Activated CD4-positive, alpha-beta memory T cell treated with anti-CD3 and anti-CD28 coated beads for 36 hours (primary cell): ENCODE measurements at regions not wholly inside any gene's neighbourhood (a gene's known extent, or its start where the extent isn't known, plus 50 kb on each side); places are given as distances from the start of the nearest gene placed in this dataset.
"Not testable (repeated sequence)": the region's sequence is repeated elsewhere in the genome, so short reads cannot be mapped to it uniquely, and the experiment has no call there.

Experiments used
- CTCF ChIA-PET: fragments of 350-600 bp; sonication (Branson Sonifier 250); formaldehyde crosslinking; loops from one replicate; lab custom pipeline; 2021; ENCODE audit warnings: antibody characterized with exemption, inconsistent platforms; lab: Charles Lee
- POLR2A ChIA-PET: fragments of 350-600 bp; sonication (Branson Sonifier 250); formaldehyde crosslinking; loops from one replicate; lab custom pipeline; 2021; ENCODE audit warnings: antibody characterized with exemption; lab: Charles Lee
- DNase-seq: peaks from one replicate; pipeline ENCODE4 v3.0.0-alpha.2; 2020
- H3K27ac Mint-ChIP-seq: one replicate; pipeline ENCODE4 v1.8.0; 2021; ENCODE audit warnings: mixed read lengths
- H3K27me3 Mint-ChIP-seq: one replicate; pipeline ENCODE4 v1.8.0; 2021; ENCODE audit warnings: mixed read lengths
- H3K36me3 Mint-ChIP-seq: one replicate; pipeline ENCODE4 v1.8.0; 2021; ENCODE audit warnings: mixed read lengths
- H3K4me1 Mint-ChIP-seq: one replicate; pipeline ENCODE4 v1.8.0; 2021; ENCODE audit warnings: low read depth, mixed read lengths
- H3K4me3 Mint-ChIP-seq: one replicate; pipeline ENCODE4 v1.8.0; 2021; ENCODE audit warnings: mild to moderate bottlenecking, mixed read lengths
- H3K9me3 Mint-ChIP-seq: one replicate; pipeline ENCODE4 v1.8.0; 2021; ENCODE audit warnings: mixed read lengths
- intact Hi-C: fragments of 100-400 bp; cut with micrococcal nuclease; formaldehyde crosslinking; loops from one replicate; pipeline ENCODE4 v1.15.1; 2023

DNA sequence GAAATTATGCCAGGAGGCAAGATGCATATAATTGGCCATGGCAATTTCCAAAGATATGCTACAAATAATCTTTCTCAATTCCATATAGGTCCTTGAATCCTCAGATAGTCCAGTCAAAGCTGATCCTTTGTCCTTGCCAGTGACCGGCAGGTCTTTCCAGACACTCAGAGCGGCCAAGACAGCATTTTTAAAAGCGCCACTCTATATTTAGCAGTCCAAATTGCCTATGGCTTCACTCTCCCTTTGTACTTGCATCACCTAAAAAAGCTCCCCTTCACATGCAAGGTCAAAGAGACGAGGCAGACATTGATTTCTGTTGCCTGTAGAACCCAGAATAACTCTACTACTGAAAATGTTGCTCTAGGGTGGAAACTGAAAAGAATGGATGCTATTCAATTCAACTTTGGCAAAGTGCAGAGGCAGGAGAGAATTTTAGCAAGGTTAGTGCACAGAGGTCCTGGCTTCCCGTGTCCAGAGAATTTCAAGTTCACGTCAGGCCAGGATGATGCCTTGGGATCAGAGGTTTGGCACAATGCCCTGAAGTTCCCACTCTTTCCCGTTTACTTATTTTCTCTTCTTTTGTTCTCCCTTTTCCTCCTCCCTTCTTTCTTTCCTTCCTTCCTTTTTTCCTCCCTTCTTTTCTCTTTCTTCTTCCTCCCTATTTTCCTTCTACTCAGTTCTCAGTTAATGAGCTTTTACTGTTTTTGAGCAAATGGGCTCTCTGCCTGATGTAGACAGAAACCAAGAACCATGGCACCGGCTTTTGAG, 108.5 kb downstream of the KCNK1 start:
- peaks cover 13% of the 10 kb centered on the region for H3K27me3 Mint-ChIP-seq

DNA sequence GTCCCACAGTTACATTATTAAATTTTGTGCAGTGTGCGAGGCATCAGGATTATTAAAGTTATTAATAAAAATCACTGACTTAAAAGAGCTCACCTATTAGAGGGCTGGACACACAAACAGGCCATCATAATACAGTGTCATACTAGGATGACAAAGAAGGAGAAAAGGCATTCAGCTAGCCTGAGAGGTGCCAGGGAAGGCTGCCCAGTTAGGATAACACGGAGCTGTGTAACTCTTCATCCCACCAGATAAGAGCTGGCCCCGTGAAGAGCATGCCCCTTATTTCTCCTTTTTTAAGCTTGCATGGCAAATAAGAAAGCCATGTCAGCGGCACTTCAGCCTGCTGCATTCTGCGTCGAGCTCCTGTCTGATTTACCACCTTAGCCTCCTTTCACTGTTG, 109.5 kb downstream of the KCNK1 start:
- POLR2A ChIA-PET, result no interaction called here

More for the DNA sequence above, 108.5 kb downstream of the KCNK1 start:
- intact Hi-C loops, result no loop called here
- H3K36me3 Mint-ChIP-seq, result no peaks in the 10 kb centered on the region
- no peaks in the 10 kb centered on the region for H3K9me3 Mint-ChIP-seq
- CTCF ChIA-PET, result interaction anchor here (0.7 to 1.8 kb wide), 2 partner anchors 48 to 281 kb away, joined by 3 to 6 read pairs; no protein-coding TSS in a partner anchor
- DNase-seq, result no peak
- no peaks in the 10 kb centered on the region for H3K4me1 Mint-ChIP-seq
- POLR2A ChIA-PET, result no interaction called here
- no peak overlapping the region for H3K4me3 Mint-ChIP-seq
- H3K27ac Mint-ChIP-seq, result no peak overlapping the region

DNA sequence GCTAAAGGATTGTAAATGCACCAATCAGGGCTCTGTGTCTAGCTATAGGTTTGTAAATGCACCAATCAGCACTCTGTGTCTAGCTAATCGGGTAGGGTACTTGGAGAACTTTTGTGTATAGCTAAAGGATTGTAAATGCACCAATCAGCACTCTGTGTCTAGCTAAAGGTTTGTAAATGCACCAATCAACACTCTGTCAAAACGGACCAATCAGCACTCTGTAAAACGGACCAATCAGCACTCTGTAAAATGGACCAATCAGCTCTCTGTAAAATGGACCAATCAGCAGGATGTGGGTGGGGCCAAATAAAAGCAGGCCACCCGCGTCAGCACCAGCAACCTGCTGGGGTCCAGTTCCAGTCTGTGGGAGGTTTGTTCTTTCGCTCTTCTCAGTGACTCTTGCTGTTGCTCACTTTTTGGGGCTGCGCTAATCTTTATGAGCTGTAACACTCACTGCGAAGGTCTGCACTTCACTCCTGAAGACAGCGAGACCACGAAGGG, 110.3 kb downstream of the KCNK1 start:
- H3K36me3 Mint-ChIP-seq, H3K27ac Mint-ChIP-seq, H3K4me3 Mint-ChIP-seq, H3K9me3 Mint-ChIP-seq, intact Hi-C loops, DNase-seq, POLR2A ChIA-PET, H3K4me1 Mint-ChIP-seq: not testable (repeated sequence)
- peaks cover 13% of the 10 kb centered on the region for H3K27me3 Mint-ChIP-seq
- CTCF ChIA-PET, result interaction anchor here (1.8 kb wide), 1 partner anchor 283 kb away, joined by 6 read pairs; no protein-coding TSS in a partner anchor

More for the DNA sequence above, 109.5 kb downstream of the KCNK1 start:
- no peaks in the 10 kb centered on the region for H3K36me3 Mint-ChIP-seq
- H3K4me3 Mint-ChIP-seq, result no peak overlapping the region
- CTCF ChIA-PET, result interaction anchor here (1.8 kb wide), 1 partner anchor 282 kb away, joined by 6 read pairs; no protein-coding TSS in a partner anchor
- no peak overlapping the region for H3K27ac Mint-ChIP-seq
- H3K4me1 Mint-ChIP-seq, result no peaks in the 10 kb centered on the region
- DNase-seq, result no peak
- H3K27me3 Mint-ChIP-seq, result peaks cover 13% of the 10 kb centered on the region
- intact Hi-C loops, result no loop called here
- no peaks in the 10 kb centered on the region for H3K9me3 Mint-ChIP-seq

DNA sequence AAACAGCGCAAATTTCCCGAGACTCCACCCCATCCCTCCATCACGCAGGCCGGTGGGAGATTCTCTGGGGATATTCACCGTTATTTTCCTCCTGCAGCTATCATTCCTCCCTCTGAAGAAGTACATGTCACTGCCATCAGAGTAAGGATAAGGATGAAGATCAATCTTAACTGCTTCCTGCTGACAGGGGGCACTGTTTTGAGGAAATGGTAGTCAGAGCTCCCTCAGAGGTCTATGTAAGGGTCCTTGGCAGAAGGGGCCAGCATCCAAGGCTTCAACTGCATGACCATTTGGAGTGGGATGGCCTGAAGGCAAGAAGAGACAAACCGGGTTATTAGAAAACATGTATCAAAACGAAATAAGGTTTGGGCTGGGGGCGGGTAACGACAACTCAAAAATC, 111.5 kb downstream of the KCNK1 start:
- Mint-ChIP-seq H3K27ac (no peak overlapping the region), H3K4me3 (no peak overlapping the region), H3K36me3 (no peaks in the 10 kb centered on the region), H3K27me3 (peaks cover 7% of the 10 kb centered on the region), H3K9me3 (no peaks in the 10 kb centered on the region), H3K4me1 (no peaks in the 10 kb centered on the region)
- DNase-seq, result no peak
- CTCF ChIA-PET, result no interaction called here
- intact Hi-C loops, result no loop called here
- POLR2A ChIA-PET, result no interaction called here

DNA sequence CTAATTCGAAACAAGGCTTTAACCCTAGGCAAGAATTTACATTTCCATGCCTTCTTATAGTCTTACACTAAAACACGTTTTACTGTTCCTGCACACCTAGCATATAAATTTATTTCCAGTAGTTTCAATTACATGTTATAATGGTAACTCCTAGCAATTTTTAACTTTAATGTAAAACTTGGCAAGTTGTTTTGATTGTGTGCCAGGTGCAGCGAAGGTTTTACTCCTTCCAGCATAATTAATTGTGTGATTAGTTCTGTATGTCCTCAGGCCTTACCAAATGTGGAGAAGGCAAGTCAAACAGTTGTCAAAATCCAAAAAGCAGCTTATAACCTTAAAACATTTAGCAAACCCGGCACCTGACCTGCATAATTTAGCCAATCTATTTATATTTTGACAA, 114.8 kb downstream of the KCNK1 start:
- H3K36me3 Mint-ChIP-seq, result no peaks in the 10 kb centered on the region
- intact Hi-C loops, result no loop called here
- no peaks in the 10 kb centered on the region for H3K4me1 Mint-ChIP-seq
- H3K27ac Mint-ChIP-seq, result no peak overlapping the region
- no peak overlapping the region for H3K4me3 Mint-ChIP-seq
- POLR2A ChIA-PET, result no interaction called here
- H3K27me3 Mint-ChIP-seq, result no peaks in the 10 kb centered on the region
- DNase-seq, result no peak
- no peaks in the 10 kb centered on the region for H3K9me3 Mint-ChIP-seq
- CTCF ChIA-PET, result no interaction called here

DNA sequence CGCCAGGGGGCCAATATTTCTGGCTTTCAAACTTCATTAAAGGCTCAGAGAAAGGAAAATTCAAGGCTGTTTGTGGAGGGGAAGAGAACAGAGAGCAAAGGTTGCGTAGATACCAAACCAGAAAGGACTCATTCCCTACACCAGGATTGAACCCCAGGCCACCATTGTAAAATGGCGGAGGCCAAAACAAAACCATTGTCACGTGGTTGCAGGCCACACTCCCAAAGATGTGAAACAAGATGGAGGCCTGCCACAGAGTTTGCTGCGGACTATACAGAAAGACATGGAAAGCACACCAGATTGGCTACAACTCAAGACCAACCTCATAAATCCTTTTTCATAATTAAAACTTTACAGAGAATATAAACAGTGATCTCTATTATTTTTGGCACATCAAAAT, 116.5 kb downstream of the KCNK1 start:
- no peak overlapping the region for H3K27ac Mint-ChIP-seq
- no peaks in the 10 kb centered on the region for H3K9me3 Mint-ChIP-seq
- H3K4me1 Mint-ChIP-seq, result no peaks in the 10 kb centered on the region
- ChIA-PET POLR2A (no interaction called here), CTCF (no interaction called here)
- DNase-seq, result no peak
- H3K4me3 Mint-ChIP-seq, result no peak overlapping the region
- H3K36me3 Mint-ChIP-seq, result no peaks in the 10 kb centered on the region
- intact Hi-C loops, result no loop called here
- no peaks in the 10 kb centered on the region for H3K27me3 Mint-ChIP-seq

DNA sequence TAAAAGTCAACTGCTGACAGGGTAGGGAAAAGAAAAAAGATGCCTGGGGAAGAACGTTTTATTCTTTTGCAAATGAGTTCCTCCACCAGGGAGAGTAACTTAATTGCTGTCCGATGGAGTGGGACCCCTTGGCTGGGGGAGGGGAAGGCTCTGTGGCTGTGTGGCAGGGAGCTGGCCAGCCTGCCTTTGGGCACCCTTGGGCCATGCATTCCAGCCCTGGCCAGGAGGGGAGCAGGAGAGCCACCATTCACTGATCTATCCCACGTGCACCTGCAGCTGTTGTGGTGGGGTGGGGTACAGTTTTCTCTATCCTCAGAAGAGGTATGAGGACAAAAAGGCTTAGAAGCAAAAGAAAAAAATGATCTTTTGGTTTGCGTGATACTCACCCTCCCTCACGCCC, 116.9 kb downstream of the KCNK1 start:
- Mint-ChIP-seq H3K27ac (no peak overlapping the region), H3K9me3 (no peaks in the 10 kb centered on the region), H3K27me3 (no peaks in the 10 kb centered on the region), H3K36me3 (no peaks in the 10 kb centered on the region), H3K4me1 (no peaks in the 10 kb centered on the region), H3K4me3 (no peak overlapping the region)
- POLR2A ChIA-PET, result no interaction called here
- CTCF ChIA-PET, result no interaction called here
- DNase-seq, result no peak
- intact Hi-C loops, result no loop called here

DNA sequence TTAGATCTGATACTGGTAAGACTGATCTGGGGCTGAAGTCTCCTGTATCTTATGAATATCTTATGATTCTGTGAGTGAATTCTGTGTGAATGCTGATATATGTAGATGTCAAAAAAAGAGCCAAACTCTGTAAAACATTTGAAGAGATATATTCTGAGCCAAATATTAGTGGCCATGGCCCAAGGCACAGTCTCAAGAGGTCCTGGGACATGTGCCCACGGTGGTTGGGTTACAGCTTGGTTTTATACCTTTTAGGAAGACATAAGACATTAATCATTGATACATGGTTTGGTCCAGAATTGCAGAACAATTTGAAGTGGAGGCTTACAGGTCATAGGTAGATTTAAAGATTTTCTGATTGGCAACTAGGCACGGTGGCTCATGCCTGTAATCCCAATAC, 118.3 kb downstream of the KCNK1 start:
- CTCF ChIA-PET, result interaction anchor here (0.6 kb wide), 1 partner anchor 207 kb away, joined by 3 read pairs; no protein-coding TSS in a partner anchor
- POLR2A ChIA-PET, result no interaction called here
- no peak for DNase-seq
- no peaks in the 10 kb centered on the region for H3K9me3 Mint-ChIP-seq
- intact Hi-C loops, result no loop called here
- H3K4me1 Mint-ChIP-seq, result no peaks in the 10 kb centered on the region
- H3K36me3 Mint-ChIP-seq, result no peaks in the 10 kb centered on the region
- no peak overlapping the region for H3K4me3 Mint-ChIP-seq
- H3K27me3 Mint-ChIP-seq, result no peaks in the 10 kb centered on the region
- no peak overlapping the region for H3K27ac Mint-ChIP-seq

DNA sequence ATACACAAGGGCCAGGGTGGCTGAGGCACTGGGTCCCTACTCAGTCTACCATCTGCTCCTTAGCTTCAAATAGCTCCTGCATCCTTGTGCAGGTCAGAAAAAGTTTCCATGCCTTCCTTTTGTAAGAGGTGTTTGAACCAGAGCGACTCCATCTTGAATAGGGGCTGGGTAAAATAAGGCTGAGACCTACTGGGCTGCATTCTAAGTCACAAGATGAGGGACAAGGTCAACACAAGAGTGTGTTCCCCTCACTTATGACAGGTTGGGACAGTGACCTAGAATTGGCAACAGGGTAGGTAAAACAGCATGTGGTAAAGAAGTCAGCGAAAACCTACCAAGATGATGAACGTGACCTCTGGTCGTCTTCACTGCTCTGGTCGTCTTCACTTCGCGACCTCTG, 120.5 kb downstream of the KCNK1 start:
- no peak for DNase-seq
- Mint-ChIP-seq H3K4me3 (no peak overlapping the region), H3K36me3 (no peaks in the 10 kb centered on the region), H3K9me3 (no peaks in the 10 kb centered on the region), H3K27me3 (no peaks in the 10 kb centered on the region), H3K27ac (no peak overlapping the region), H3K4me1 (no peaks in the 10 kb centered on the region)
- POLR2A ChIA-PET, result no interaction called here
- CTCF ChIA-PET, result interaction anchor here (0.6 kb wide), 1 partner anchor 370 kb away, joined by 3 read pairs; no protein-coding TSS in a partner anchor
- intact Hi-C loops, result no loop called here

DNA sequence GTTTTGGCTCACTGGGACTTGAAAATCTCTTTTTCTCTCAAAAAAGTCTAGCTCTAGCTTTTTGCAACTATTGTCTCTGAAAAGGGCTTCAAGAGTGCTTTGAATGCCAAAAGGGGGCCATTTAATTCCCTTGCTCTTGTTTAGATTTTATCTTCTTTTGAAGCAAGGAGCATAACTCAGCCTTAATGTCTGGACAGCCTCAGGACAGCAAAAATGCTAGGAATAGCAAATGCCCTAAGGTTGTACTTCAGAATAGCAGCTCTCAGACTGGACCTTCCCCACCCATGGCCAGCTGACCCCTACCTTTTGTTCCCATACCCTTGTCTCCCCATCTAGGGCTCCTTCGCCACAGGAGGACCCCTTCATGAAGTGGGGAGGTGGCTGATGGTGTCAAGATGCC, 121.4 kb downstream of the KCNK1 start:
- H3K9me3 Mint-ChIP-seq, result no peaks in the 10 kb centered on the region
- no peak for DNase-seq
- H3K4me3 Mint-ChIP-seq, result no peak overlapping the region
- no peaks in the 10 kb centered on the region for H3K36me3 Mint-ChIP-seq
- CTCF ChIA-PET, result no interaction called here
- no peaks in the 10 kb centered on the region for H3K27me3 Mint-ChIP-seq
- no peak overlapping the region for H3K27ac Mint-ChIP-seq
- H3K4me1 Mint-ChIP-seq, result no peaks in the 10 kb centered on the region
- POLR2A ChIA-PET, result no interaction called here
- intact Hi-C loops, result no loop called here

DNA sequence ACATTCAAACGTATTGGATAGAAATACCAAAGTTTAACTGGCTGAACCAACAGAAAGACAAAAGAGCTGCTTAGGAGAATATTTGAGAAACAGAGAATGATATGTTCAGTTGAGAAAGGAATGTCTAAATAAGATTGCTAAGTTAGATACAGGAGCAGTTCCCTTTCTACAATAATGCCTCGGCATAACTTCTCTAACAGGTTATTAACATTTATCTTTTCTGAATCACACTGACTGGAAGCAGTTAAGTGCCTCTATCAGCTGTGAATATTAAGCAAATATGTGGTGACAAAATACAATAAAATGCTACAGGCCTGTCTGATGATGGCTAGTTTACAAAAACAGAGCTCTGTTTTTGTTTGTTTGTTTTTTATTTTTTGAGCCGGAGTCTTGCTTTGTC, 121.9 kb downstream of the KCNK1 start:
- intact Hi-C loops, result no loop called here
- Mint-ChIP-seq H3K4me3 (no peak overlapping the region), H3K36me3 (no peaks in the 10 kb centered on the region), H3K27me3 (no peaks in the 10 kb centered on the region), H3K9me3 (no peaks in the 10 kb centered on the region), H3K27ac (no peak overlapping the region), H3K4me1 (no peaks in the 10 kb centered on the region)
- no peak for DNase-seq
- ChIA-PET CTCF (no interaction called here), POLR2A (no interaction called here)

DNA sequence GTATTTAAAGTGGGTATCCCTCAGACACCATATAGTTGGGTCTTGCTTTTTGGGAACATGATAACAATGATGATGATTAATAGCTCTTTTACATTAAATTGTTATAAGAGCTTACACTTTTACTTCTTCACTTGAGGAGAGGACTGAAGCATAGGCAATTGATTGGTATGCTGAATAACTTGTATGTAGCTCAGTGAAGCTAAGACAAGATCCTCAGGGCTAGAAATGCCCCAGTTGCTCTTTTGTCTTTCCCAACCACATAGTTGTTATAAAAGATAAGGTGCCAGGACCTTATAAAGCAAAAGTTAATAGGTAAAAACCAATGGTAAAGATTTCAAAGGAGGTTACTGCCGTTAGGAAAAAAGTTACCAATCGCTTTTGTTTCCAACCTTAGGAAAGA, 123.4 kb downstream of the KCNK1 start:
- Mint-ChIP-seq H3K27ac (no peak overlapping the region), H3K4me1 (no peaks in the 10 kb centered on the region), H3K27me3 (no peaks in the 10 kb centered on the region), H3K4me3 (no peak overlapping the region), H3K9me3 (no peaks in the 10 kb centered on the region), H3K36me3 (no peaks in the 10 kb centered on the region)
- POLR2A ChIA-PET, result no interaction called here
- DNase-seq, result no peak
- intact Hi-C loops, result no loop called here
- CTCF ChIA-PET, result no interaction called here

DNA sequence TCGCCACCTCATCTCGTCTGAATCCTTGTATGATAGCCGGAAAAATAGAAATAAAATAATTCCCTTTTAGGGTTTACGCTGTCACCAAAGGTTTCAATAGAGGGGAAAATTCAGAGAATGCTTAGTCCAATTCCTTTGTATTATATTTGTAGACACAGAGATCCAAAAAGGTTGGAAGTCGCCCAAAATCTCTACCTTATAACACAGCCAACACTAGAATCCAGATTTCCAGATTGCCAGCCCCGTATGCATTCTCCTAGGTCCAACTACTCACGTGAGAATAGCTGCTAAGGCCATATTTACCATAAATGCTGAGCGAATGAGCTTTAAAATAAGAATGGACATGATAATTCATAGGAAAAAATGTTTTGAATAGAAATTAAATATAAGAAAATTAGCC, 124.5 kb downstream of the KCNK1 start:
- Mint-ChIP-seq H3K27me3 (no peaks in the 10 kb centered on the region), H3K4me1 (no peaks in the 10 kb centered on the region), H3K36me3 (no peaks in the 10 kb centered on the region), H3K4me3 (no peak overlapping the region), H3K27ac (no peak overlapping the region), H3K9me3 (no peaks in the 10 kb centered on the region)
- DNase-seq, result no peak
- ChIA-PET CTCF (no interaction called here), POLR2A (no interaction called here)
- intact Hi-C loops, result no loop called here
